LNCaP clone FGC (cell line): ENCODE measurements at regions not wholly inside any gene's neighbourhood (a gene's known extent, or its start where the extent isn't known, plus 50 kb on each side); places are given as distances from the start of the nearest gene placed in this dataset.

Experiments
- DNase-seq: peaks from one replicate; pipeline ENCODE4 v3.0.0-alpha.2; 2011; ENCODE audit warnings: low read depth
- H3K4me3 ChIP-seq: 2 replicates; pipeline ENCODE4 v1.5.1; 2011; ENCODE audit warnings: mild to moderate bottlenecking, low read depth, low read length, control low read depth
- TF ChIP-seq, protein P1 (sequence below): IDR thresholded peaks from 2 replicates; pipeline ENCODE4 v1.5.1; 2012; ENCODE audit warnings: mild to moderate bottlenecking; ENCODE audit not compliant: control insufficient read depth, insufficient read depth; ENCODE audit errors: extremely low read depth

DNA sequence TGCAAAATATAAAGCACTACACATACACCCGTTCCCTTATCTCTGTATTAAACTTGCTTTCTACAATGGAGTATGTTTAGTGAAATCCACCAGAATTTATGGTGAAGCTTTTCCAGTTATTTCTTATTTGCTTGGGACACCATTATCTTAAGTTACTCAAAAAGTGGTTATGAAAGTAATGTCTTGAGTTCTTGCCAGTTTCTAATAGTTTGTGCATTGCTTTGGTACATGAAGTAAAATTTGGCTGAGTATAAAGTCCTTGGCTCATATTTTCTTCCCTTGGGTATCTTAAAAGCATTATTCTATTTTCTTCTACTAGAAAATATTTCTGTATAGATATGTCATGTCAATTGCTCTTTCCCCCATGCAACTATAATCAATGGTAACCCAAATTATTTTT, 85.2 kb downstream of the POLR1F start:
- H3K4me3 ChIP-seq = no peak overlapping the region
- TF ChIP-seq, protein P1, sequence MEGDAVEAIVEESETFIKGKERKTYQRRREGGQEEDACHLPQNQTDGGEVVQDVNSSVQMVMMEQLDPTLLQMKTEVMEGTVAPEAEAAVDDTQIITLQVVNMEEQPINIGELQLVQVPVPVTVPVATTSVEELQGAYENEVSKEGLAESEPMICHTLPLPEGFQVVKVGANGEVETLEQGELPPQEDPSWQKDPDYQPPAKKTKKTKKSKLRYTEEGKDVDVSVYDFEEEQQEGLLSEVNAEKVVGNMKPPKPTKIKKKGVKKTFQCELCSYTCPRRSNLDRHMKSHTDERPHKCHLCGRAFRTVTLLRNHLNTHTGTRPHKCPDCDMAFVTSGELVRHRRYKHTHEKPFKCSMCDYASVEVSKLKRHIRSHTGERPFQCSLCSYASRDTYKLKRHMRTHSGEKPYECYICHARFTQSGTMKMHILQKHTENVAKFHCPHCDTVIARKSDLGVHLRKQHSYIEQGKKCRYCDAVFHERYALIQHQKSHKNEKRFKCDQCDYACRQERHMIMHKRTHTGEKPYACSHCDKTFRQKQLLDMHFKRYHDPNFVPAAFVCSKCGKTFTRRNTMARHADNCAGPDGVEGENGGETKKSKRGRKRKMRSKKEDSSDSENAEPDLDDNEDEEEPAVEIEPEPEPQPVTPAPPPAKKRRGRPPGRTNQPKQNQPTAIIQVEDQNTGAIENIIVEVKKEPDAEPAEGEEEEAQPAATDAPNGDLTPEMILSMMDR = no peak
- DNase-seq = no peak

GRCh38 chr7:19621740-19622139, 87.1 kb downstream of the POLR1F start:
- H3K4me3 ChIP-seq = no peak overlapping the region
- DNase-seq = no peak
- TF ChIP-seq, protein P1 = peak; percentile 44

DNA sequence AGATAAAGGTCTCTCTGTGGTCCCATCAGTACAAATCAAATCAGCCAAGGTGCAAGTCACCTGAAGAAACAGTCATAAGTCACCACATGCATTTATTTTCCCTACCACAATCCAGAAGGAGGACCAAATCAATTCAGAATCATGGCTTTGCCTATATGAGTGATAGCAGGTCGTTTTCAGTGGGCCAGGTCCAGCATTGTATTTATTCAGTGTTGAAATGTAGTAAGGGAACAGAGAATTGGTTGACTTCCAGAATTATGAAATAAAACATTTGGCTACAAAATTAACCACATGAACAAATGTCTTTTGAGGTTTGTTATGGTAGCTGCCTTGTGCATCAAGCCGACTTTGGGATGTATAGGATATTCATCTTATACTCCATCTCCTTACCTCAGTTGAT, 88.4 kb downstream of the POLR1F start:
- DNase-seq = no peak
- TF ChIP-seq, protein P1 = no peak
- H3K4me3 ChIP-seq = no peak overlapping the region

DNA sequence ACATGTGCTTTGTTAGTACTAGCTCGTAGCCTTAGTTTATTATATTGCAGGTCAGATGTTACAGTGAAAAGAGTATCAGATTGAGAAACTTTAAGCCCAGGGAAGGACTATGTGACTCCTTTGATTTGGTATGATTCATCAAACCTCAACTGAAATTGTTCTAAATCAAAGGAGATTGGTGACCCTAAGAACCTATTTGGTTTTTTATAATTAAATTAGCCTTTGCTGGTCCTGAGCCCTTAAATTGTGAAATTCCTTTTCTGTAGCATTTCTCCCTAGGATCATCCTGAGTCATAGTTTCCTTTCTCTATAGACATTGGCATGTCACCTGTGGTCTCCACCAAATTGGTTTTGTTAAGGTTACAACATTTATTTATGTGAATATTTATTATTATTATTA, 89.7 kb downstream of the POLR1F start:
- TF ChIP-seq, protein P1 = no peak
- H3K4me3 ChIP-seq = no peak overlapping the region
- DNase-seq = no peak

DNA sequence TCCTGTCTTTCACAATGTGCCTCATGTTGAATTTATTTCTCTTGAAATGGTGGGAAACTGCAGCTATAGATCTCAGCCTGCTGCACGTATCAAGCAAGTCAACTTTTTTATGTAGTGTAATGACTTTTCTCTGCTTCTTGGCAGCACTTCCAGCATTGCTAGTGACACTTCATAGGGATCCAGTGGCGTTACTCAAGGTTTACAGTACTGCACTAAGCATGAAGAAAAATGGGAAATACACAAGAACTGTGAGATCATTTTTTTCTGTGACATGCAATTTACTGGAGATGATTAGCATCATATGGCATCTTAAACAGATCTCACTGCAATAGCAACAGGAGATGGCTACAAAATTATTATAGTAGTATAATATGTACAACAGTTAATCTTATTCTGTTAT, 90.9 kb downstream of the POLR1F start:
- DNase-seq = no peak
- H3K4me3 ChIP-seq = no peak overlapping the region
- TF ChIP-seq, protein P1 = no peak

GRCh38 chr7:19610194-19610943, 98.5 kb downstream of the POLR1F start:
- TF ChIP-seq, protein P1 = no peak
- no peak overlapping the region for H3K4me3 ChIP-seq
- no peak for DNase-seq

DNA sequence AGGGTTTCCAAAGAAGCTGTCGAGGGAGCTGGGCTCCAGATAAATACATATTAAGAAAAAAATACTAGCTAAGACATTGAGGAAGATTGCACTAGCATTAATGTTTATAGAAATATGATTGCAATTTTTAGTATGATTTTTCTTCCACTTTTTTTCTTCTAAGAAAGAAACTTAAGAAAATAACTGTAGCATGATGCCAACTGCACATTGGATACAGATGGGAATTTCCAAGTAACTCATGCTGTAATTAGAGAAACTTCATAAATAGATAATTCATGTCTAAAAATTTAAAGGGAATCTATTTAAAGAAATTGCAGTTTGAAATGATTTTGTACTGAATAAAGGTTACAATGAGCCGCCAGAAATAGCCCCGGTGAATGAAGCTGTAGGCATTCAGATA, 119.4 kb downstream of the POLR1F start:
- DNase-seq = no peak
- no peak overlapping the region for H3K4me3 ChIP-seq
- TF ChIP-seq, protein P1 = no peak
